ENCODE measurements at regions not wholly inside any gene's neighbourhood (a gene's known extent, or its start where the extent isn't known, plus 50 kb on each side); places are given as distances from the start of the nearest gene placed in this dataset.

GRCh38 chr15:47885920-47886319, 168.6 kb downstream of the SEMA6D start:
- no peak for DNase-seq (ENCODE audit: low spot score)

GRCh38 chr15:47887241-47887800, 170.0 kb downstream of the SEMA6D start:
- DNase-seq (ENCODE audit: low spot score), result no peak

GRCh38 chr15:47888385-47889100, 171.2 kb downstream of the SEMA6D start:
- DNase-seq (ENCODE audit: low spot score), result no peak

- no peak for DNase-seq (ENCODE audit: low spot score)
Measured at GRCh38 chr15:47890397-47891150, 173.3 kb downstream of the SEMA6D start.

- no peak for DNase-seq (ENCODE audit: low spot score)
Measured at GRCh38 chr15:47897525-47897924, 180.2 kb downstream of the SEMA6D start.

- no peak for DNase-seq (ENCODE audit: low spot score)
Measured at GRCh38 chr15:47900751-47901150, 183.4 kb downstream of the SEMA6D start.

GRCh38 chr15:47903368-47903767, 186.1 kb downstream of the SEMA6D start:
- DNase-seq (ENCODE audit: low spot score), result no peak

GRCh38 chr15:47908486-47908885, 191.2 kb downstream of the SEMA6D start:
- DNase-seq (ENCODE audit: low spot score), result no peak

- no peak for DNase-seq (ENCODE audit: low spot score)
Measured at GRCh38 chr15:47908950-47909670, 191.8 kb downstream of the SEMA6D start.

GRCh38 chr15:47912910-47913309, 195.6 kb downstream of the SEMA6D start:
- DNase-seq (ENCODE audit: low spot score), result peak; percentile 7

GRCh38 chr15:47917881-47918280, 200.6 kb downstream of the SEMA6D start:
- DNase-seq (ENCODE audit: low spot score), result no peak

GRCh38 chr15:47918877-47919276, 201.6 kb downstream of the SEMA6D start:
- no peak for DNase-seq (ENCODE audit: low spot score)

- no peak for DNase-seq (ENCODE audit: low spot score)
Measured at GRCh38 chr15:47924381-47924780, 196.4 kb upstream of the SLC24A5 start.

- no peak for DNase-seq (ENCODE audit: low spot score)
Measured at GRCh38 chr15:47929138-47929803, 191.5 kb upstream of the SLC24A5 start.

- no peak for DNase-seq (ENCODE audit: low spot score)
Measured at GRCh38 chr15:47932261-47932660, 188.5 kb upstream of the SLC24A5 start.

- DNase-seq (ENCODE audit: low spot score), result no peak
Measured at GRCh38 chr15:47932951-47933641, 187.7 kb upstream of the SLC24A5 start.

GRCh38 chr15:47933865-47934264, 186.9 kb upstream of the SLC24A5 start:
- no peak for DNase-seq (ENCODE audit: low spot score)

GRCh38 chr15:47934342-47934741, 186.4 kb upstream of the SLC24A5 start:
- no peak for DNase-seq (ENCODE audit: low spot score)

- DNase-seq (ENCODE audit: low spot score), result no peak
Measured at GRCh38 chr15:47937834-47938233, 183.0 kb upstream of the SLC24A5 start.

- DNase-seq (ENCODE audit: low spot score), result no peak
Measured at GRCh38 chr15:47944637-47945288, 176.0 kb upstream of the SLC24A5 start.

Data from HT-29 (cell line).